Colonic mucosa (tissue), 4 donors: ENCODE measurements at regions not wholly inside any gene's neighbourhood (a gene's known extent, or its start where the extent isn't known, plus 50 kb on each side); places are given as distances from the start of the nearest gene placed in this dataset.

Source experiments
- DNase-seq: peaks from one replicate; pipeline ENCODE4 v3.0.0-alpha.2; 2020
- H3K27ac ChIP-seq: fragments of 200-600 bp; one replicate; pipeline ENCODE4 v1.8.0; 2021
- H3K27me3 ChIP-seq: fragments of 200-600 bp; one replicate; pipeline ENCODE4 v1.8.0; 2021
- H3K36me3 ChIP-seq: fragments of 200-600 bp; one replicate; pipeline ENCODE4 v1.8.0; 2021
- H3K4me1 ChIP-seq: fragments of 200-600 bp; one replicate; pipeline ENCODE4 v1.8.0; 2021; ENCODE audit warnings: mild to moderate bottlenecking
- H3K4me3 ChIP-seq: fragments of 200-600 bp; one replicate; pipeline ENCODE4 v1.8.0; 2021
- H3K9ac ChIP-seq, 2 donors: one replicate each; pipeline ENCODE4 v1.7.0; 2013; ENCODE audit warnings: control low read depth in 2 of 2, low read depth in 2 of 2, low read length in 2 of 2
- H3K9me3 ChIP-seq: fragments of 200-600 bp; one replicate; pipeline ENCODE4 v1.8.0; 2021
- intact Hi-C: fragments of 100-400 bp; cut with DNase I; formaldehyde crosslinking; loops from one replicate; pipeline ENCODE4 v1.14.1; 2022
- TF ChIP-seq, protein P1 (sequence below): fragments of 200-600 bp; IDR thresholded peaks from one replicate; pipeline ENCODE4 v1.8.0; 2022; ENCODE audit warnings: antibody characterized with exemption, mild to moderate bottlenecking
- donor health status: healthy.
- donor health status: DM: no; HTN: no; CAD: no.
- donor health status: DM: no; HTN: no; CAD: no.

DNA sequence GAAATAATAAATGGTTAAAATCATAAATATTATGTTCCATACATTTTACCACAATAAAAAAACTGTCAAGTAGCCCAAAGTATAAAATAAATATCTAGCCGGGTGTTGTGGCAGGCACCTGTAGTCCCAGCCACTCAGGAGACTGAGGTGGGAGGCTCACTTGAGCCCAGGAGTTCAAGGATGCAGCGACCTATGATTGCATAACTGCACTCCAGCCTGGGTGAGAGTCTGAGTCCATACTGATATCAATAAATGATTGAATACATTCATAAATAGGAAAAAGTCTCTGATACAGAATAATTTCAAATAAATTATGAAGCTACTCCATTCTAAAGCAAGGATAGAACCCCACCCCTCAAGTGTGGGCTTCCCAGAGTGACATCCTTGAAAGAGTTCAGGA is 68.5 kb upstream of the GATA2 start:
- no peak for DNase-seq
- H3K9me3 ChIP-seq, result no peaks in the 10 kb centered on the region
- H3K27me3 ChIP-seq, result peaks cover 3% of the 10 kb centered on the region
- no peaks in the 10 kb centered on the region for H3K4me1 ChIP-seq
- no peak overlapping the region for H3K27ac ChIP-seq
- H3K36me3 ChIP-seq, result no peaks in the 10 kb centered on the region
- TF ChIP-seq, protein P1, sequence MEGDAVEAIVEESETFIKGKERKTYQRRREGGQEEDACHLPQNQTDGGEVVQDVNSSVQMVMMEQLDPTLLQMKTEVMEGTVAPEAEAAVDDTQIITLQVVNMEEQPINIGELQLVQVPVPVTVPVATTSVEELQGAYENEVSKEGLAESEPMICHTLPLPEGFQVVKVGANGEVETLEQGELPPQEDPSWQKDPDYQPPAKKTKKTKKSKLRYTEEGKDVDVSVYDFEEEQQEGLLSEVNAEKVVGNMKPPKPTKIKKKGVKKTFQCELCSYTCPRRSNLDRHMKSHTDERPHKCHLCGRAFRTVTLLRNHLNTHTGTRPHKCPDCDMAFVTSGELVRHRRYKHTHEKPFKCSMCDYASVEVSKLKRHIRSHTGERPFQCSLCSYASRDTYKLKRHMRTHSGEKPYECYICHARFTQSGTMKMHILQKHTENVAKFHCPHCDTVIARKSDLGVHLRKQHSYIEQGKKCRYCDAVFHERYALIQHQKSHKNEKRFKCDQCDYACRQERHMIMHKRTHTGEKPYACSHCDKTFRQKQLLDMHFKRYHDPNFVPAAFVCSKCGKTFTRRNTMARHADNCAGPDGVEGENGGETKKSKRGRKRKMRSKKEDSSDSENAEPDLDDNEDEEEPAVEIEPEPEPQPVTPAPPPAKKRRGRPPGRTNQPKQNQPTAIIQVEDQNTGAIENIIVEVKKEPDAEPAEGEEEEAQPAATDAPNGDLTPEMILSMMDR, result no peak
- H3K9ac ChIP-seq, result no peak overlapping the region
- H3K4me3 ChIP-seq, result no peak overlapping the region
- intact Hi-C loops, result no loop called here

DNA sequence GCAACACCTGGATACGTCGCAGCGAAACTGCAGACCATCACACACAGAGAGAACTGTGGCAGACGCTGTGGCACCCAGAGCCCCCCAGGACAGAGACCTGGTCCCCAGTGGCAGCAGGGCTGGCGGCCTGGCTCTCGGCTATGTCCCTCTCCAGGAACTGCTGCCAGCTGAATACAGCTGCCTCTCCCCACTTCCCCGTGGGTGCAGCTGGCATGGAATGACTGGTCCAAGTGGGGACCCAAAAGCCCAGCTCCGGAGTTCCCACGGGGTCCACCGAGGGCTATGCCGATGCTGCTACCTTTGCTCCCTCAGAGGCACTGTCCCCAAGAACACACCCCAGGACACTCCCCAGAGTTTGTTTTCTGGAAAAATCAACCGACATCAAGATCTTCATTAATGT is 67.8 kb upstream of the GATA2 start:
- H3K27ac ChIP-seq, result no peak overlapping the region
- intact Hi-C loops, result no loop called here
- H3K9me3 ChIP-seq, result no peaks in the 10 kb centered on the region
- H3K9ac ChIP-seq, result no peak overlapping the region
- H3K36me3 ChIP-seq, result no peaks in the 10 kb centered on the region
- peaks cover 4% of the 10 kb centered on the region for H3K27me3 ChIP-seq
- TF ChIP-seq, protein P1, result no peak
- H3K4me1 ChIP-seq, result no peaks in the 10 kb centered on the region
- DNase-seq, result no peak
- no peak overlapping the region for H3K4me3 ChIP-seq

DNA sequence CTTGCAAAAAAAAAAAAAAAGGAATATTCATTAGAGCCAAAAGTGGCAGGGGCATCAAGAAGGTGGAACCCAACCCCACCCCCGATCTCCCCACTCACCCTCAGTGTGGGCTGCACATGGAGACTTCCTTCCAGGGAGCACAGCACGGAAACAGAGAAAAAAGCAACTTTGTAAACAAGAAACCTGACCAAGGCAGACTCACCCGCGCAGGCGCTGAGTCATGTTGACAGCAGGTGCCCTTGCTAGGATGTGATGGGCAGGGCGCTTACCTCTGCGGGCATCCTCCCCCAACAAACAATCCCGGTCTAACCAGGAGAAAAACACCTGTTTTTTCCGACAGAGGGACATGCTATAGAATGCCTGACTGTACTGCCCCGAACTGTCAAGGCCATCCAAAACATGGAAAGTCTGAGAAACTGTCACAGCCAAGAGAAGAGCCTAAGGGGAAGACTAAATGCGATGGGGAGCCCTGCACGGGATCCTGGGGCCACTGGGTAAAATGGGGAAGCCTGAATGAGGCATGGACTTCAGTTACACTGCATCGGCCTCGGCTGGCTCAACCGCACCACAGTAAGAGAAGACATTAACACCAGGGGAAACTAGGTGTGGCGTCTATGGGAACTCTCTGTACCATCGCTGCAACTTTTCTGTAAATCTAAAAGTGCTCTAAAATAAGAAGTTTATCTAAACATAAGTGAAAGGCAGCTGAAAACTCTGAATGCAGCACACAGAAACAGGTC is 66.7 kb upstream of the GATA2 start:
- H3K4me1 ChIP-seq, result no peaks in the 10 kb centered on the region
- no peaks in the 10 kb centered on the region for H3K9me3 ChIP-seq
- intact Hi-C loops, result no loop called here
- H3K9ac ChIP-seq, result no peak overlapping the region
- no peak overlapping the region for H3K27ac ChIP-seq
- TF ChIP-seq, protein P1, result no peak
- no peak for DNase-seq
- peaks cover 14% of the 10 kb centered on the region for H3K27me3 ChIP-seq
- no peak overlapping the region for H3K4me3 ChIP-seq
- H3K36me3 ChIP-seq, result no peaks in the 10 kb centered on the region

DNA sequence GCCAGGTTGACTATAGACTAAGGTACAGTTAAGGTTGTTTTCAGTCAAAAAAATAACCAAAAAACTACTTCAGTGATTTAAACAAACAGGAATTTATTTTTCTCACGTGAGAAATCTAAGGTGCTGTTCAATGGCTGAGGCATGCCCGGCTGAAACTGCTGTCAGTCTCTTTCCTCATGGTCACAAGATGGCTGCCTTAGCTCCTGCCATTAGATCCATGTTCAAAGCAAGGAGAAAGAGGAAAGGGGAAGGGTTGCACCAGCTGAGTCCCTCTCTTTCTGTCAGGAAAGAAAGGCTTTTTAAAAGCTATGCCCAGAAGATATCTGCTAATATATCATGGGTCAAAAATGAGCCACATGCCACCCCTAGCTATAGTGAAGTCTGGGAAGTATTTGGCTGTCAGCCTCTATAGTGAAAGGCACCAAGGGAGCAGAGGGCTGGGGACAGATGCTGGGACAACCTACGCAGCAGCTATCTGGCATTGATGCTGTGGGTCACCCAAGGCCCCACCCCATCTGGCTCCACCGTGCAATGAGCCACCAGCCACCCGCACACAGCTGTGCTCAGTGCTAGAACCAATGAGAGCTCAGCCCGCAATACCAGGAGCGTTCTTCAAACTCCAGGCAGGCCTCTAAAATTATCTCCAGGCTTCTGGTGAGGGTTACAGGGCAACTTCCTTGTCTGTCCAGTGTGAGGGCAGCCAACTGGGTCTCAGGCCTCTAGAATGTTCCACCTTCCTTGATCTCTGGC is 64.7 kb upstream of the GATA2 start:
- Histone ChIP-seq H3K27ac (no peak overlapping the region), H3K27me3 (peaks cover 18% of the 10 kb centered on the region), H3K4me1 (no peaks in the 10 kb centered on the region), H3K9ac (no peak overlapping the region), H3K4me3 (no peak overlapping the region), H3K36me3 (no peaks in the 10 kb centered on the region), H3K9me3 (no peaks in the 10 kb centered on the region)
- no peak for DNase-seq
- TF ChIP-seq, protein P1, result no peak
- intact Hi-C loops, result no loop called here

DNA sequence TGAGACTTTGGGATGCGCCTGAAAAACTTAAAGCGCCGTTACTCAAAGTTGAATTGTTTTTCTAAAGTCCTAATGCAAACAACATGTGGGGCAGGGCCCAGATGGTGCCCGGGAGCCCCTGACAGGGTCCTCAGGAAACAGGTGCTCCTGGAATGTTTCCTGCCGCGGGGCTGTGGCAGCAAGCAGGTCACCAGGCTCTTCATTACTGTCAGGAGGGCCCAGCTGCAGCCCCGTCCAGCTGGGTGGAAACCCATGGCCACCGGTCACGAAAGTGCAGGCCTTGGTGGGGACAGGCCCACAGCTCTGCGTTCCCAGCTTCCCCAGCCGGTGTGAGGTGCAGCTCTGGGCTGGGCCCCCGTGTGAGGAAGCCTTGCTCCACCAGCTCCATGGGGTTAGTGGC is 63.9 kb upstream of the GATA2 start:
- Histone ChIP-seq H3K9me3 (no peaks in the 10 kb centered on the region), H3K4me1 (no peaks in the 10 kb centered on the region), H3K27me3 (peaks cover 18% of the 10 kb centered on the region), H3K9ac (no peak overlapping the region), H3K27ac (no peak overlapping the region), H3K36me3 (no peaks in the 10 kb centered on the region), H3K4me3 (no peak overlapping the region)
- intact Hi-C loops, result no loop called here
- TF ChIP-seq, protein P1, result no peak
- DNase-seq, result no peak
